ENCODE measurements at regions not wholly inside any gene's neighbourhood (a gene's known extent, or its start where the extent isn't known, plus 50 kb on each side); places are given as distances from the start of the nearest gene placed in this dataset.
A peak's percentile ranks its signal among the peaks of the same experiment; 100 is the strongest.

- Histone ChIP-seq H4K20me1 (ENCODE audit: low read depth) (no peaks in the 10 kb centered on the region), H3K9ac (no peak overlapping the region), H3F3A (ENCODE audit: low read depth) (no peaks in the 10 kb centered on the region), H3K4me1 (peaks cover 4% of the 10 kb centered on the region), H3K27me3 (no peaks in the 10 kb centered on the region), H3K4me3 (no peak overlapping the region), H3K79me2 (ENCODE audit: low read depth) (no peaks in the 10 kb centered on the region), H3K4me2 (no peak overlapping the region), H3K36me3 (no peaks in the 10 kb centered on the region), H3K27ac (no peak overlapping the region), H2AFZ (replicated peaks) (no peak overlapping the region), H3K9me3 (ENCODE audit: low read depth) (no peaks in the 10 kb centered on the region)
- no peak for DNase-seq (ENCODE audit: low spot score)
- Mint-ChIP-seq H3K27ac (no peak overlapping the region), H3K4me3 (no peak overlapping the region), H3K9me3 (peaks cover 9% of the 10 kb centered on the region), H3K27me3 (ENCODE audit: insufficient read depth, low read depth) (peaks cover 9% of the 10 kb centered on the region), H3K36me3 (no peaks in the 10 kb centered on the region), H3K4me1 (peaks cover 14% of the 10 kb centered on the region)
- no peak for TF ChIP-seq EZH2 (IDR thresholded peaks at IDR 0.05)
- no peak for TF ChIP-seq CTCF (IDR thresholded peaks at IDR 0.05)
- TF ChIP-seq EZH2phosphoT487 (IDR thresholded peaks at IDR 0.05), result no peak
These were observed 139.5 kb upstream of the SLC24A3 start for GRCh38 chr20:19072988-19073387.

GRCh38 chr20:19073584-19074218, 138.7 kb upstream of the SLC24A3 start:
- Mint-ChIP-seq H3K36me3 (no peaks in the 10 kb centered on the region), H3K27me3 (ENCODE audit: insufficient read depth, low read depth) (peaks cover 8% of the 10 kb centered on the region), H3K9me3 (peaks cover 5% of the 10 kb centered on the region), H3K27ac (no peak overlapping the region), H3K4me3 (no peak overlapping the region), H3K4me1 (peaks cover 14% of the 10 kb centered on the region)
- H3K27me3 ChIP-seq, result no peaks in the 10 kb centered on the region
- peaks cover 4% of the 10 kb centered on the region for H3K4me1 ChIP-seq
- TF ChIP-seq EZH2phosphoT487 (IDR thresholded peaks at IDR 0.05), result no peak
- no peak for TF ChIP-seq EZH2 (IDR thresholded peaks at IDR 0.05)
- peak; percentile 73 for TF ChIP-seq CTCF (IDR thresholded peaks at IDR 0.05)
- H3K79me2 ChIP-seq (ENCODE audit: low read depth), result no peaks in the 10 kb centered on the region
- no peaks in the 10 kb centered on the region for H3K36me3 ChIP-seq
- no peak overlapping the region for H3K4me2 ChIP-seq
- H3F3A ChIP-seq (ENCODE audit: low read depth), result no peaks in the 10 kb centered on the region
- peak; percentile 75 for DNase-seq (ENCODE audit: low spot score)
- no peak overlapping the region for H3K4me3 ChIP-seq
- H3K9me3 ChIP-seq (ENCODE audit: low read depth), result no peaks in the 10 kb centered on the region
- H2AFZ ChIP-seq (replicated peaks), result no peak overlapping the region
- no peak overlapping the region for H3K27ac ChIP-seq
- no peaks in the 10 kb centered on the region for H4K20me1 ChIP-seq (ENCODE audit: low read depth)
- H3K9ac ChIP-seq, result no peak overlapping the region

- TF ChIP-seq EZH2phosphoT487 (IDR thresholded peaks at IDR 0.05) (no peak), EZH2 (IDR thresholded peaks at IDR 0.05) (no peak), CTCF (IDR thresholded peaks at IDR 0.05) (no peak)
- no peak for DNase-seq (ENCODE audit: low spot score)
- Histone ChIP-seq H3K27me3 (no peaks in the 10 kb centered on the region), H3K36me3 (no peaks in the 10 kb centered on the region), H3K79me2 (ENCODE audit: low read depth) (no peaks in the 10 kb centered on the region), H3F3A (ENCODE audit: low read depth) (no peaks in the 10 kb centered on the region), H3K9me3 (ENCODE audit: low read depth) (no peaks in the 10 kb centered on the region), H3K9ac (no peak overlapping the region), H4K20me1 (ENCODE audit: low read depth) (no peaks in the 10 kb centered on the region), H3K4me1 (peaks cover 4% of the 10 kb centered on the region), H3K27ac (no peak overlapping the region), H3K4me2 (no peak overlapping the region), H3K4me3 (no peak overlapping the region), H2AFZ (replicated peaks) (no peak overlapping the region)
- no peak overlapping the region for H3K4me3 Mint-ChIP-seq
- H3K36me3 Mint-ChIP-seq, result no peaks in the 10 kb centered on the region
- H3K27me3 Mint-ChIP-seq (ENCODE audit: insufficient read depth, low read depth), result peaks cover 8% of the 10 kb centered on the region
- H3K9me3 Mint-ChIP-seq, result peaks cover 2% of the 10 kb centered on the region
- no peak overlapping the region for H3K27ac Mint-ChIP-seq
- H3K4me1 Mint-ChIP-seq, result peaks cover 14% of the 10 kb centered on the region
These were observed 138.1 kb upstream of the SLC24A3 start for GRCh38 chr20:19074356-19074755.
